Stimulated activated CD8-positive, alpha-beta memory T cell treated with anti-CD3 and anti-CD28 coated beads, Interleukin-4, amount 100 ng/mL, for 24 hours (primary cell): ENCODE measurements at regions not wholly inside any gene's neighbourhood (a gene's known extent, or its start where the extent isn't known, plus 50 kb on each side); places are given as distances from the start of the nearest gene placed in this dataset.

ENCODE experiments used
- DNase-seq: peaks from one replicate; pipeline ENCODE4 v3.0.0-alpha.2; 2020; ENCODE audit warnings: low read depth

- no peak for DNase-seq
Observed at GRCh38 chr7:28231176-28231575, 50.6 kb upstream of the JAZF1 start.

- no peak for DNase-seq
Observed at GRCh38 chr7:28236560-28236959, 56.0 kb upstream of the JAZF1 start.

GRCh38 chr7:28237363-28237762 is 56.8 kb upstream of the JAZF1 start:
- no peak for DNase-seq

- no peak for DNase-seq
Observed at GRCh38 chr7:28239823-28240204, 59.2 kb upstream of the JAZF1 start.

- no peak for DNase-seq
Observed at GRCh38 chr7:28240481-28240880, 59.9 kb upstream of the JAZF1 start.

GRCh38 chr7:28243861-28244260 is 63.3 kb upstream of the JAZF1 start:
- DNase-seq, result no peak

GRCh38 chr7:28245123-28245878 is 64.7 kb upstream of the JAZF1 start:
- no peak for DNase-seq

- no peak for DNase-seq
Observed at GRCh38 chr7:28246921-28247461, 66.4 kb upstream of the JAZF1 start.

- no peak for DNase-seq
Observed at GRCh38 chr7:28258240-28258639, 77.6 kb upstream of the JAZF1 start.

GRCh38 chr7:28260969-28261368 is 80.4 kb upstream of the JAZF1 start:
- DNase-seq, result no peak

GRCh38 chr7:28263622-28264271 is 83.2 kb upstream of the JAZF1 start:
- DNase-seq, result no peak

- DNase-seq, result no peak
Observed at GRCh38 chr7:28266402-28266801, 85.8 kb upstream of the JAZF1 start.

GRCh38 chr7:28267012-28267411 is 86.4 kb upstream of the JAZF1 start:
- DNase-seq, result no peak

GRCh38 chr7:28269700-28270361 is 89.2 kb upstream of the JAZF1 start:
- DNase-seq, result no peak

GRCh38 chr7:28270536-28270935 is 89.9 kb upstream of the JAZF1 start:
- DNase-seq, result no peak

- peak; percentile 6 for DNase-seq
Observed at GRCh38 chr7:28272461-28272877, 91.9 kb upstream of the JAZF1 start.

- DNase-seq, result no peak
Observed at GRCh38 chr7:28276298-28276697, 95.7 kb upstream of the JAZF1 start.

- no peak for DNase-seq
Observed at GRCh38 chr7:28277364-28277763, 96.8 kb upstream of the JAZF1 start.

- DNase-seq, result no peak
Observed at GRCh38 chr7:28277958-28278357, 97.4 kb upstream of the JAZF1 start.

- no peak for DNase-seq
Observed at GRCh38 chr7:28280516-28280915, 99.9 kb upstream of the JAZF1 start.

GRCh38 chr7:28290496-28290895 is 109.9 kb upstream of the JAZF1 start:
- DNase-seq, result no peak

GRCh38 chr7:28291559-28291958 is 111.0 kb upstream of the JAZF1 start:
- no peak for DNase-seq
